ENCODE measurements at regions not wholly inside any gene's neighbourhood (a gene's known extent, or its start where the extent isn't known, plus 50 kb on each side); places are given as distances from the start of the nearest gene placed in this dataset.

- intact Hi-C loops (cut with DNase I) = no loop called here
- no peaks in the 10 kb centered on the region for H3K4me1 ChIP-seq
- no peaks in the 10 kb centered on the region for H3K36me3 ChIP-seq
- no peak for DNase-seq
- H3K27me3 ChIP-seq = no peaks in the 10 kb centered on the region
- H3K27ac ChIP-seq = no peak overlapping the region
- no peaks in the 10 kb centered on the region for H3K9me3 ChIP-seq
- WGBS, 2 donors = 46 to 49% methylated on average over 2 of the region's 2 CpGs
- H3K4me3 ChIP-seq = no peak overlapping the region
- TF ChIP-seq EP300 (IDR thresholded peaks at IDR 0.05) (no peak), CTCF (IDR thresholded peaks at IDR 0.05) (no peak), POLR2A (IDR thresholded peaks at IDR 0.05) (no peak), POLR2AphosphoS5 (IDR thresholded peaks at IDR 0.05) (no peak)
Observed at GRCh38 chr6:97867177-97867576, 584.2 kb upstream of the MMS22L start.

- Histone ChIP-seq H3K27me3 (no peaks in the 10 kb centered on the region), H3K36me3 (no peaks in the 10 kb centered on the region), H3K9me3 (no peaks in the 10 kb centered on the region), H3K4me1 (no peaks in the 10 kb centered on the region), H3K4me3 (no peak overlapping the region), H3K27ac (no peak overlapping the region)
- 0% methylated on average over 1 of the region's 1 CpG for WGBS, 2 donors
- no peak for DNase-seq
- intact Hi-C loops (cut with DNase I) = no loop called here
- no peak for TF ChIP-seq CTCF (IDR thresholded peaks at IDR 0.05)
- no peak for TF ChIP-seq POLR2A (IDR thresholded peaks at IDR 0.05)
- TF ChIP-seq POLR2AphosphoS5 (IDR thresholded peaks at IDR 0.05) = no peak
- TF ChIP-seq EP300 (IDR thresholded peaks at IDR 0.05) = no peak
Observed at GRCh38 chr6:97870273-97870672, 587.3 kb upstream of the MMS22L start.

GRCh38 chr6:97876711-97877110, 593.7 kb upstream of the MMS22L start:
- Histone ChIP-seq H3K27me3 (no peaks in the 10 kb centered on the region), H3K36me3 (no peaks in the 10 kb centered on the region), H3K4me1 (no peaks in the 10 kb centered on the region), H3K27ac (no peak overlapping the region), H3K9me3 (no peaks in the 10 kb centered on the region), H3K4me3 (no peak overlapping the region)
- WGBS, 2 donors = 63 to 84% methylated on average over 3 of the region's 3 CpGs
- intact Hi-C loops (cut with DNase I) = no loop called here
- TF ChIP-seq CTCF (IDR thresholded peaks at IDR 0.05) (no peak), POLR2AphosphoS5 (IDR thresholded peaks at IDR 0.05) (no peak), POLR2A (IDR thresholded peaks at IDR 0.05) (no peak), EP300 (IDR thresholded peaks at IDR 0.05) (no peak)
- DNase-seq = no peak

GRCh38 chr6:97882755-97883154, 599.7 kb upstream of the MMS22L start:
- Histone ChIP-seq H3K4me1 (no peaks in the 10 kb centered on the region), H3K4me3 (no peak overlapping the region), H3K27ac (no peak overlapping the region), H3K27me3 (no peaks in the 10 kb centered on the region), H3K9me3 (no peaks in the 10 kb centered on the region), H3K36me3 (no peaks in the 10 kb centered on the region)
- TF ChIP-seq POLR2AphosphoS5 (IDR thresholded peaks at IDR 0.05) = no peak
- TF ChIP-seq EP300 (IDR thresholded peaks at IDR 0.05) = no peak
- no peak for TF ChIP-seq POLR2A (IDR thresholded peaks at IDR 0.05)
- TF ChIP-seq CTCF (IDR thresholded peaks at IDR 0.05) = no peak
- no peak for DNase-seq
- WGBS, 2 donors = 81 to 82% methylated on average over 3 of the region's 3 CpGs
- intact Hi-C loops (cut with DNase I) = no loop called here

GRCh38 chr6:97885325-97885724, 602.3 kb upstream of the MMS22L start:
- H3K4me3 ChIP-seq = no peak overlapping the region
- no peaks in the 10 kb centered on the region for H3K36me3 ChIP-seq
- intact Hi-C loops (cut with DNase I) = no loop called here
- DNase-seq = no peak
- TF ChIP-seq POLR2A (IDR thresholded peaks at IDR 0.05) (no peak), POLR2AphosphoS5 (IDR thresholded peaks at IDR 0.05) (no peak), CTCF (IDR thresholded peaks at IDR 0.05) (no peak), EP300 (IDR thresholded peaks at IDR 0.05) (no peak)
- no peaks in the 10 kb centered on the region for H3K27me3 ChIP-seq
- no peaks in the 10 kb centered on the region for H3K4me1 ChIP-seq
- H3K27ac ChIP-seq = no peak overlapping the region
- H3K9me3 ChIP-seq = no peaks in the 10 kb centered on the region
- WGBS, 2 donors = 87 to 88% methylated on average over 7 of the region's 7 CpGs

Data from sigmoid colon (tissue), 6 donors.